ENCODE measurements at regions not wholly inside any gene's neighbourhood (a gene's known extent, or its start where the extent isn't known, plus 50 kb on each side); places are given as distances from the start of the nearest gene placed in this dataset.

DNA sequence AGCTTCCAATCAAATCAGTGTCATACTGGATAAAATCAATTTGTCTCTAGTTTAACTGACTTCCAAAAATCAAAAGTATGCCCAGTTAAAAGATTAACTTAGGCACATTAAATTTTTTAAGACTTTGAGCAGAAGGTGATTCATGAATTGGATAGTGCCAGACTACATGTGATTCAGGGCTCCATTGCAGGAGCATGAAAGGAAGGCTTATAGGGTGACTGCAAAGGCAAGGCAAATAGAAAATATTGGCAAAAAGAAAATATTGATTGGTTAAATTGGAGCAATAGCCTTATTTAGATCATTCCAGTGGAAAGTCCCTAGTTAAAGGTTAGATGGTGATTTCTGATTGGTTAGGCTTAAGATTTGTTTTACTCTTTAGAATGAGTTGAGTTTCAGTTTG is 223.9 kb upstream of the ERCC4 start:
- no TSS peak for BruUV-seq (replicated peaks)
- Histone ChIP-seq H3K27ac (ENCODE audit: insufficient read depth, low read length) (no peak overlapping the region), H4K20me1 (ENCODE audit: insufficient read depth, low read length) (no peaks in the 10 kb centered on the region), H3K4me2 (ENCODE audit: low read depth, low read length) (no peak overlapping the region), H2BK15ac (ENCODE audit: low read depth, low read length) (no peak overlapping the region), H2AK9ac (replicated peaks; ENCODE audit: low read depth, low read length, poor library complexity) (no peak overlapping the region), H3K9me3 (ENCODE audit: control insufficient read depth, insufficient read depth, low read length) (peaks cover 6% of the 10 kb centered on the region; the same call in 1 of the 2 replicates), H4K5ac (ENCODE audit: low read depth, low read length) (no peak overlapping the region), H3K9me1 (ENCODE audit: insufficient read depth, low read length) (no peaks in the 10 kb centered on the region), H4K91ac (ENCODE audit: insufficient read depth, low read depth, low read length) (no peak overlapping the region), H3K23ac (ENCODE audit: low read depth, low read length) (no peak overlapping the region), H3K4me3 (ENCODE audit: insufficient read depth, low read depth, low read length) (no peak overlapping the region), H3K4ac (ENCODE audit: low read depth, low read length) (no peak overlapping the region), H2BK5ac (ENCODE audit: low read depth, low read length, poor library complexity, severe bottlenecking) (no peak overlapping the region), H3K18ac (ENCODE audit: low read depth, low read length) (no peak overlapping the region), H4K8ac (ENCODE audit: low read depth in 2 of 2, low read length in 2 of 2) (no peak overlapping the region), H2BK20ac (ENCODE audit: low read depth, low read length) (no peak overlapping the region), H2AFZ (replicated peaks; ENCODE audit: low read length, poor library complexity) (no peak overlapping the region), H3K36me3 (ENCODE audit: control insufficient read depth, insufficient read depth, low read length) (no peaks in the 10 kb centered on the region), H2AK5ac (ENCODE audit: low read depth, low read length) (no peak overlapping the region), H3K9ac (ENCODE audit: low read depth, low read length) (no peak overlapping the region), H2BK120ac (ENCODE audit: low read depth, low read length) (no peak overlapping the region), H3K56ac (ENCODE audit: extremely low read depth, insufficient read depth, low read length) (no peak overlapping the region), H3K27me3 (ENCODE audit: control insufficient read depth, insufficient read depth, low read length) (no peaks in the 10 kb centered on the region), H3K79me1 (ENCODE audit: low read depth in 1 of 2, low read length in 2 of 2) (no peaks in the 10 kb centered on the region), H3K14ac (replicated peaks; ENCODE audit: low read depth, low read length) (no peak overlapping the region), H3K4me1 (ENCODE audit: control insufficient read depth, insufficient read depth, low read length) (no peaks in the 10 kb centered on the region)
- TF ChIP-seq POLR2A (IDR thresholded peaks at IDR 0.05; ENCODE audit: low read depth, low read length) (no peak), MAZ (IDR thresholded peaks at IDR 0.05; ENCODE audit: borderline replicate concordance, low read depth, low read length) (no peak)
- TF ChIP-seq, protein P1, sequence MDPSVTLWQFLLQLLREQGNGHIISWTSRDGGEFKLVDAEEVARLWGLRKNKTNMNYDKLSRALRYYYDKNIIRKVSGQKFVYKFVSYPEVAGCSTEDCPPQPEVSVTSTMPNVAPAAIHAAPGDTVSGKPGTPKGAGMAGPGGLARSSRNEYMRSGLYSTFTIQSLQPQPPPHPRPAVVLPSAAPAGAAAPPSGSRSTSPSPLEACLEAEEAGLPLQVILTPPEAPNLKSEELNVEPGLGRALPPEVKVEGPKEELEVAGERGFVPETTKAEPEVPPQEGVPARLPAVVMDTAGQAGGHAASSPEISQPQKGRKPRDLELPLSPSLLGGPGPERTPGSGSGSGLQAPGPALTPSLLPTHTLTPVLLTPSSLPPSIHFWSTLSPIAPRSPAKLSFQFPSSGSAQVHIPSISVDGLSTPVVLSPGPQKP (IDR thresholded peaks at IDR 0.05; ENCODE audit: borderline replicate concordance, low read depth, low read length), result no peak
- DNase-seq (no peak), ATAC-seq (ENCODE audit: low read depth) (no peak)
- in situ Hi-C loops (cut with MboI; ENCODE audit: low sequenced_read_pairs) (no loop called here), dilution Hi-C loops (cut with HindIII; ENCODE audit: low sequenced_read_pairs, unreplicated experiment) (no loop called here), intact Hi-C loops (cut with micrococcal nuclease) (no loop called here)
- ChIA-PET CTCF (no interaction called here), POLR2A (ENCODE audit: unreplicated experiment) (no interaction called here)

All from IMR-90 (cell line).